PC-9 (cell line): ENCODE measurements at regions not wholly inside any gene's neighbourhood (a gene's known extent, or its start where the extent isn't known, plus 50 kb on each side); places are given as distances from the start of the nearest gene placed in this dataset.

Experiments used
- BruUV-seq: library from RNA; stranded (reverse); fragments of 400-500 nt; replicated peaks from 2 replicates; lab custom pipeline; 2021; lab: Mats Ljungman, UMichigan
- CTCF ChIA-PET: fragments of 300-600 bp; sonication (Branson Sonifier 250); formaldehyde crosslinking; loops from one replicate; lab custom pipeline; 2022; ENCODE audit warnings: antibody characterized with exemption; lab: Charles Lee
- POLR2A ChIA-PET: fragments of 300-600 bp; sonication (Branson Sonifier 250); formaldehyde crosslinking; loops from one replicate; lab custom pipeline; 2022; ENCODE audit warnings: antibody characterized with exemption; ENCODE audit not compliant: unreplicated experiment; lab: Charles Lee
- DNase-seq, 2 experiments: peaks; one replicate each; pipeline versions ENCODE4 v3.0.0 to v3.0.0-alpha.2; 2015 to 2022; ENCODE audit warnings: mixed read lengths in 1 of 2
- H2AFZ ChIP-seq: fragments of 200-600 bp; sonication (generic); 2 replicates; pipeline ENCODE4 v1.8.1; 2017; ENCODE audit warnings: antibody characterized with exemption
- H3F3A ChIP-seq: fragments of 200-600 bp; sonication (generic); 2 replicates; pipeline ENCODE4 v1.8.1; 2017; ENCODE audit warnings: antibody characterized with exemption, mild to moderate bottlenecking, low read depth; ENCODE audit not compliant: insufficient read depth
- H3K27ac ChIP-seq: fragments of 200-600 bp; sonication (generic); 2 replicates; pipeline ENCODE4 v1.6.1; 2016; ENCODE audit warnings: mixed run types
- H3K27me3 ChIP-seq: fragments of 200-600 bp; sonication (generic); 2 replicates; pipeline ENCODE4 v1.6.1; 2016; ENCODE audit warnings: low read depth, mixed run types; ENCODE audit not compliant: insufficient read depth
- H3K36me3 ChIP-seq: fragments of 200-600 bp; sonication (generic); 2 replicates; pipeline ENCODE4 v1.6.1; 2016; ENCODE audit warnings: low read depth, mixed run types
- H3K4me1 ChIP-seq: fragments of 200-600 bp; sonication (generic); replicated peaks from 2 replicates; pipeline ENCODE4 v1.6.1; 2016; ENCODE audit warnings: mixed run types; ENCODE audit not compliant: insufficient read depth
- H3K4me2 ChIP-seq: fragments of 200-600 bp; sonication (generic); 2 replicates; pipeline ENCODE4 v1.6.1; 2017; ENCODE audit warnings: mixed run types
- H3K4me3 ChIP-seq: fragments of 200-600 bp; sonication (generic); 2 replicates; pipeline ENCODE4 v1.6.1; 2016; ENCODE audit warnings: mixed run types
- H3K79me2 ChIP-seq: fragments of 200-600 bp; sonication (generic); 2 replicates; pipeline ENCODE4 v1.6.1; 2017; ENCODE audit warnings: low read depth, mixed run types
- H3K9me2 ChIP-seq: fragments of 200-600 bp; sonication (generic); 2 replicates; pipeline ENCODE4 v1.8.1; 2017; ENCODE audit warnings: mild to moderate bottlenecking; ENCODE audit not compliant: insufficient read depth
- H3K9me3 ChIP-seq: fragments of 200-600 bp; sonication (generic); 2 replicates; pipeline ENCODE4 v1.8.1; 2016; ENCODE audit warnings: low read depth; ENCODE audit not compliant: insufficient read depth
- H4K20me1 ChIP-seq: fragments of 200-600 bp; sonication (generic); 2 replicates; pipeline ENCODE4 v1.8.1; 2017; ENCODE audit not compliant: insufficient read depth
- EZH2 ChIP-seq: fragments of 200-600 bp; sonication (generic); IDR thresholded peaks from 2 replicates; pipeline ENCODE4 v1.8.0; 2017; ENCODE audit warnings: antibody characterized with exemption, low read depth
- intact Hi-C: fragments of 100-400 bp; cut with micrococcal nuclease; formaldehyde crosslinking; loops from one replicate; pipeline ENCODE4 v1.10.0; 2022; ENCODE audit not compliant: unreplicated experiment
- TF ChIP-seq, protein P1 (sequence below): fragments of 200-600 bp; sonication (generic); conservative IDR thresholded peaks from 2 replicates; pipeline ENCODE4 v1.6.1; 2017; ENCODE audit warnings: mixed run types, antibody characterized with exemption, mild to moderate bottlenecking, moderate library complexity

DNA sequence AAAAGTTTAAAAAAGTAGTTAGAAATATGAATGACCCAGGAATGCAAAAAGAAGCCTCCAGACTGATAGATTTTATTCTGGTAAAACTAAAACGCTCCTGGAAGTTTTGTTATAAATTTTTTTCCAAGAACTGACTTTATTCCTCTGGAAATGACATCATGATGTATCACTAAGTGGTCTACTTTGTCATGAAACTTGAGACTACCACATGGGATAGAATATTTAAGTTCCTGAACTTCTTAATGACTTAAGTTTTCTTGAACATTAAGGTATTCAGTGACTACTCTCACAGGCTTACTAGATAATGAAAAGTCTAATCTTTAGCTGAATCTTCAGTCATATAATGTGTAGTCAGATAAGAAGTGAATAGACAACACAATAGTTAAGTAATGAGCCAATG, 842.2 kb downstream of the USP25 start:
- no peaks in the 10 kb centered on the region for H3K9me3 ChIP-seq
- no peaks in the 10 kb centered on the region for H3K27me3 ChIP-seq
- CTCF ChIA-PET: no interaction called here
- no TSS peak for BruUV-seq
- H2AFZ ChIP-seq: no peak overlapping the region
- no peaks in the 10 kb centered on the region for H4K20me1 ChIP-seq
- no peak for TF ChIP-seq EZH2
- TF ChIP-seq, protein P1, sequence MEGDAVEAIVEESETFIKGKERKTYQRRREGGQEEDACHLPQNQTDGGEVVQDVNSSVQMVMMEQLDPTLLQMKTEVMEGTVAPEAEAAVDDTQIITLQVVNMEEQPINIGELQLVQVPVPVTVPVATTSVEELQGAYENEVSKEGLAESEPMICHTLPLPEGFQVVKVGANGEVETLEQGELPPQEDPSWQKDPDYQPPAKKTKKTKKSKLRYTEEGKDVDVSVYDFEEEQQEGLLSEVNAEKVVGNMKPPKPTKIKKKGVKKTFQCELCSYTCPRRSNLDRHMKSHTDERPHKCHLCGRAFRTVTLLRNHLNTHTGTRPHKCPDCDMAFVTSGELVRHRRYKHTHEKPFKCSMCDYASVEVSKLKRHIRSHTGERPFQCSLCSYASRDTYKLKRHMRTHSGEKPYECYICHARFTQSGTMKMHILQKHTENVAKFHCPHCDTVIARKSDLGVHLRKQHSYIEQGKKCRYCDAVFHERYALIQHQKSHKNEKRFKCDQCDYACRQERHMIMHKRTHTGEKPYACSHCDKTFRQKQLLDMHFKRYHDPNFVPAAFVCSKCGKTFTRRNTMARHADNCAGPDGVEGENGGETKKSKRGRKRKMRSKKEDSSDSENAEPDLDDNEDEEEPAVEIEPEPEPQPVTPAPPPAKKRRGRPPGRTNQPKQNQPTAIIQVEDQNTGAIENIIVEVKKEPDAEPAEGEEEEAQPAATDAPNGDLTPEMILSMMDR: no peak
- intact Hi-C loops: no loop called here
- H3K27ac ChIP-seq: no peak overlapping the region
- H3K4me2 ChIP-seq: no peak overlapping the region
- H3K9me2 ChIP-seq: no peaks in the 10 kb centered on the region
- H3K36me3 ChIP-seq: no peaks in the 10 kb centered on the region
- H3K4me1 ChIP-seq: peaks cover 14% of the 10 kb centered on the region
- POLR2A ChIA-PET: no interaction called here
- H3K79me2 ChIP-seq: no peaks in the 10 kb centered on the region
- DNase-seq: no peak
- H3K4me3 ChIP-seq: no peak overlapping the region
- H3F3A ChIP-seq: no peaks in the 10 kb centered on the region

GRCh38 chr21:16573578-16573977, 843.8 kb downstream of the USP25 start:
- Histone ChIP-seq H3K36me3 (no peaks in the 10 kb centered on the region), H3K79me2 (no peaks in the 10 kb centered on the region), H3F3A (no peaks in the 10 kb centered on the region), H3K9me3 (no peaks in the 10 kb centered on the region), H3K4me2 (no peak overlapping the region), H2AFZ (no peak overlapping the region), H3K4me3 (no peak overlapping the region), H4K20me1 (no peaks in the 10 kb centered on the region), H3K9me2 (no peaks in the 10 kb centered on the region), H3K27me3 (no peaks in the 10 kb centered on the region), H3K4me1 (peaks cover 10% of the 10 kb centered on the region), H3K27ac (no peak overlapping the region)
- CTCF ChIA-PET: no interaction called here
- DNase-seq: no peak
- BruUV-seq: no TSS peak
- POLR2A ChIA-PET: no interaction called here
- intact Hi-C loops: no loop called here
- no peak for TF ChIP-seq EZH2
- TF ChIP-seq, protein P1: no peak

GRCh38 chr21:16577975-16578374, 848.2 kb downstream of the USP25 start:
- CTCF ChIA-PET: no interaction called here

More at GRCh38 chr21:16577975-16578374, 848.2 kb downstream of the USP25 start:
- H3K27ac ChIP-seq: no peak overlapping the region
- POLR2A ChIA-PET: no interaction called here
- H2AFZ ChIP-seq: no peak overlapping the region
- H3K79me2 ChIP-seq: no peaks in the 10 kb centered on the region
- H3K4me3 ChIP-seq: no peak overlapping the region
- no TSS peak for BruUV-seq
- H4K20me1 ChIP-seq: no peaks in the 10 kb centered on the region
- no peaks in the 10 kb centered on the region for H3K27me3 ChIP-seq
- 0 out of 2 replicates have a peak, but pooled peaks cover 3% of the 10 kb centered on the region for H3K9me2 ChIP-seq
- DNase-seq: no peak
- no peaks in the 10 kb centered on the region for H3K9me3 ChIP-seq
- no peak overlapping the region for H3K4me2 ChIP-seq
- H3K36me3 ChIP-seq: no peaks in the 10 kb centered on the region
- H3K4me1 ChIP-seq: no peaks in the 10 kb centered on the region
- intact Hi-C loops: no loop called here
- H3F3A ChIP-seq: no peaks in the 10 kb centered on the region
- TF ChIP-seq, protein P1: no peak
